ENCODE measurements at regions not wholly inside any gene's neighbourhood (a gene's known extent, or its start where the extent isn't known, plus 50 kb on each side); places are given as distances from the start of the nearest gene placed in this dataset.

- ChIA-PET POLR2A (no interaction called here), CTCF (no interaction called here)
- FAIRE-seq (no peak), ATAC-seq (no peak), DNase-seq (ENCODE audit: low read depth in 1 of 2, low spot score in 1 of 2) (no peak)
- TF ChIP-seq, protein P1, sequence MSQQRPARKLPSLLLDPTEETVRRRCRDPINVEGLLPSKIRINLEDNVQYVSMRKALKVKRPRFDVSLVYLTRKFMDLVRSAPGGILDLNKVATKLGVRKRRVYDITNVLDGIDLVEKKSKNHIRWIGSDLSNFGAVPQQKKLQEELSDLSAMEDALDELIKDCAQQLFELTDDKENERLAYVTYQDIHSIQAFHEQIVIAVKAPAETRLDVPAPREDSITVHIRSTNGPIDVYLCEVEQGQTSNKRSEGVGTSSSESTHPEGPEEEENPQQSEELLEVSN (IDR thresholded peaks at IDR 0.05; ENCODE audit: borderline replicate concordance, low read depth): no peak
- TF ChIP-seq MYC (IDR thresholded peaks at IDR 0.05; ENCODE audit: borderline replicate concordance, low read length) (no peak), POLR2AphosphoS2 (conservative IDR thresholded peaks at IDR 0.05; ENCODE audit: low read length) (no peak), RNF2 (IDR thresholded peaks at IDR 0.05; ENCODE audit: borderline replicate concordance, low read depth) (no peak), CBX8 (IDR thresholded peaks at IDR 0.05) (no peak)
- no peak overlapping the region for H3K4me2 ChIP-seq
- no peak overlapping the region for H3K4me3 ChIP-seq
- WGBS (ENCODE audit: missing lambda C conversion rate): 94% methylated on average over 4 of the region's 4 CpGs
- H3K9me3 ChIP-seq: no peaks in the 10 kb centered on the region
- no peak overlapping the region for H3K27ac ChIP-seq
- H3K4me1 ChIP-seq: no peaks in the 10 kb centered on the region
Measured at GRCh38 chr2:173706936-173707335, 258.2 kb downstream of the SP3 start.

- POLR2A ChIA-PET: no interaction called here
- 72% methylated on average over 5 of the region's 5 CpGs for WGBS (ENCODE audit: missing lambda C conversion rate)
- ATAC-seq: no peak
- CTCF ChIA-PET: no interaction called here
- H3K27ac ChIP-seq: no peak overlapping the region
- DNase-seq (ENCODE audit: low read depth in 1 of 2, low spot score in 1 of 2): no peak
- H3K4me1 ChIP-seq: no peaks in the 10 kb centered on the region
- TF ChIP-seq SREBF2 (IDR thresholded peaks at IDR 0.05) (no peak), MAFK (IDR thresholded peaks at IDR 0.05; ENCODE audit: partially characterized antibody) (no peak), TP53 (CRISPR knock-in tag; IDR thresholded peaks at IDR 0.05) (no peak), ESRRA (IDR thresholded peaks at IDR 0.05; ENCODE audit: borderline replicate concordance, low read length) (no peak), MYC (IDR thresholded peaks at IDR 0.05; ENCODE audit: borderline replicate concordance, low read length) (no peak), BCL3 (IDR thresholded peaks at IDR 0.05) (no peak), EHF (CRISPR knock-in tag; IDR thresholded peaks at IDR 0.05) (no peak), EP300 (IDR thresholded peaks at IDR 0.05) (no peak), PHF8 (IDR thresholded peaks at IDR 0.05; ENCODE audit: borderline replicate concordance, low read depth) (no peak)
- TF ChIP-seq, protein P2, sequence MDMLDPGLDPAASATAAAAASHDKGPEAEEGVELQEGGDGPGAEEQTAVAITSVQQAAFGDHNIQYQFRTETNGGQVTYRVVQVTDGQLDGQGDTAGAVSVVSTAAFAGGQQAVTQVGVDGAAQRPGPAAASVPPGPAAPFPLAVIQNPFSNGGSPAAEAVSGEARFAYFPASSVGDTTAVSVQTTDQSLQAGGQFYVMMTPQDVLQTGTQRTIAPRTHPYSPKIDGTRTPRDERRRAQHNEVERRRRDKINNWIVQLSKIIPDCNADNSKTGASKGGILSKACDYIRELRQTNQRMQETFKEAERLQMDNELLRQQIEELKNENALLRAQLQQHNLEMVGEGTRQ (IDR thresholded peaks at IDR 0.05): no peak
- no peak overlapping the region for H3K4me3 ChIP-seq
- H3K4me2 ChIP-seq: no peak overlapping the region
- FAIRE-seq: no peak
- H3K9me3 ChIP-seq: no peaks in the 10 kb centered on the region
Measured at GRCh38 chr2:173708806-173709205, 256.4 kb downstream of the SP3 start.

DNA sequence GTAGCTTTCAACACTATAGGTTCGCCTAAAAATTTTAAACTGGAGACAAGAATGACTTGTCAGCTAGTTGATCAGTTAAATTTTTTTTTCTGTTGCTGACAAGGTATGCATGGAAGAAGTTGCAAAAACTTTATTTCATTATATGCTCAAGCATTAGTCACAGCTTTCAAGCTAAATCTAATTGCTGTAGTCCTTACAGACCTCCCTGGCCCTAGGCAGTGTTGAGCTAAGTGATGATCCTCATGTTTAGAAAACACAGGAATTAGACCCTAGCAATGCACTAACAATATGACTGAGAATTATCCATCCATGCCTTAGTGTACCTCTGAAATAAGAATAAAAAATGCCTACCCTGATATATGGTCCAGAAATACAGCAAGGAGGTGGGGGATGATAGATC lies 253.4 kb downstream of the SP3 start:
- TF ChIP-seq JUN (IDR thresholded peaks at IDR 0.05): no peak
- Histone ChIP-seq H3K4me2 (no peak overlapping the region), H3K4me3 (no peak overlapping the region), H3K27ac (no peak overlapping the region), H3K9me3 (no peaks in the 10 kb centered on the region), H3K4me1 (peaks cover 6% of the 10 kb centered on the region; the same call in 2 of the 3 replicates)
- FAIRE-seq (no peak), ATAC-seq (no peak), DNase-seq (ENCODE audit: low read depth in 1 of 2, low spot score in 1 of 2) (no peak)
- 76% methylated on average over 1 of the region's 1 CpG for WGBS (ENCODE audit: missing lambda C conversion rate)
- ChIA-PET CTCF (interaction anchor here (0.7 kb wide), 1 partner anchor 18 kb away, joined by 3 read pairs; no protein-coding TSS in a partner anchor), POLR2A (no interaction called here)

DNA sequence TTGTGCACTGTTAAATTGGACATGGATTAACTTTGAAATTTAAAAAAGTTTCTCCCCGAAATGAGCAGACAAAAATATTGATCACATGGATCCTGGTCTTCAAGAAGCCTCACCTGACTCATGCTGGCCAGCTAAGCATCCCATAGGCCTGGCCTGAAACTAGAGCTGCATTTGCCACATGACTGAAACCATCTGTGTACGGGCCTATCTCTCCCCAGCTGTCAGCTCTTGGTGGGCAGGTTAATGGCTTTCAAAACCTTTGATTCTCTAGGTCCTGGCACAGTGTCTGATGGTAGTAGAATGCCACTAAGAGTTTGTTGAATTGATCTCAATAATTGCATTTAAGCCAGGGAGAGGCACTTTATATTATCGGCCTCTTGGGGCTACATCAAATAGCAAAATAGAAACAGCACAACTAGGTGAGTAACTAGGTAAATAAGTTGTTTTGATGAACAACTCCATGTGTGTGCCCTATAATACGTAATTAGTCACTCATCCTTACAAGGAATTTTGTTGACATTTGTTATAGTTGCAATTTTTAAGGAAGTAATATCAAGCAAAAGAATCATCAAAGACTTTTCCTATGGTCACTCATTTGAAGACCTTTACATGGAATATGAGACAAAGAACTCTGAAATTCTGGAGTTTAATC lies 251.1 kb downstream of the SP3 start:
- Histone ChIP-seq H3K9me3 (no peaks in the 10 kb centered on the region), H3K4me3 (no peak overlapping the region), H3K4me1 (peaks cover 6% of the 10 kb centered on the region; the same call in 2 of the 3 replicates), H3K4me2 (no peak overlapping the region), H3K27ac (no peak overlapping the region)
- CTCF ChIA-PET: no interaction called here
- POLR2A ChIA-PET: no interaction called here
- DNase-seq (ENCODE audit: low read depth in 1 of 2, low spot score in 1 of 2): no peak
- 54% methylated on average over 4 of the region's 4 CpGs for WGBS (ENCODE audit: missing lambda C conversion rate)
- FAIRE-seq: no peak
- no peak for ATAC-seq
- TF ChIP-seq ZSCAN20 (CRISPR knock-in tag; IDR thresholded peaks at IDR 0.05): no peak
- TF ChIP-seq RFX5 (IDR thresholded peaks at IDR 0.05): no peak
- TF ChIP-seq RCOR1 (IDR thresholded peaks at IDR 0.05; ENCODE audit: low read depth, low read length): no peak
- TF ChIP-seq, protein P3, sequence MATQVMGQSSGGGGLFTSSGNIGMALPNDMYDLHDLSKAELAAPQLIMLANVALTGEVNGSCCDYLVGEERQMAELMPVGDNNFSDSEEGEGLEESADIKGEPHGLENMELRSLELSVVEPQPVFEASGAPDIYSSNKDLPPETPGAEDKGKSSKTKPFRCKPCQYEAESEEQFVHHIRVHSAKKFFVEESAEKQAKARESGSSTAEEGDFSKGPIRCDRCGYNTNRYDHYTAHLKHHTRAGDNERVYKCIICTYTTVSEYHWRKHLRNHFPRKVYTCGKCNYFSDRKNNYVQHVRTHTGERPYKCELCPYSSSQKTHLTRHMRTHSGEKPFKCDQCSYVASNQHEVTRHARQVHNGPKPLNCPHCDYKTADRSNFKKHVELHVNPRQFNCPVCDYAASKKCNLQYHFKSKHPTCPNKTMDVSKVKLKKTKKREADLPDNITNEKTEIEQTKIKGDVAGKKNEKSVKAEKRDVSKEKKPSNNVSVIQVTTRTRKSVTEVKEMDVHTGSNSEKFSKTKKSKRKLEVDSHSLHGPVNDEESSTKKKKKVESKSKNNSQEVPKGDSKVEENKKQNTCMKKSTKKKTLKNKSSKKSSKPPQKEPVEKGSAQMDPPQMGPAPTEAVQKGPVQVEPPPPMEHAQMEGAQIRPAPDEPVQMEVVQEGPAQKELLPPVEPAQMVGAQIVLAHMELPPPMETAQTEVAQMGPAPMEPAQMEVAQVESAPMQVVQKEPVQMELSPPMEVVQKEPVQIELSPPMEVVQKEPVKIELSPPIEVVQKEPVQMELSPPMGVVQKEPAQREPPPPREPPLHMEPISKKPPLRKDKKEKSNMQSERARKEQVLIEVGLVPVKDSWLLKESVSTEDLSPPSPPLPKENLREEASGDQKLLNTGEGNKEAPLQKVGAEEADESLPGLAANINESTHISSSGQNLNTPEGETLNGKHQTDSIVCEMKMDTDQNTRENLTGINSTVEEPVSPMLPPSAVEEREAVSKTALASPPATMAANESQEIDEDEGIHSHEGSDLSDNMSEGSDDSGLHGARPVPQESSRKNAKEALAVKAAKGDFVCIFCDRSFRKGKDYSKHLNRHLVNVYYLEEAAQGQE (IDR thresholded peaks at IDR 0.05): no peak
- TF ChIP-seq JUNB (IDR thresholded peaks at IDR 0.05): no peak
- TF ChIP-seq KDM1A (IDR thresholded peaks at IDR 0.05; ENCODE audit: low read depth): no peak
- TF ChIP-seq BCL3 (IDR thresholded peaks at IDR 0.05): no peak
- TF ChIP-seq, protein P2 (IDR thresholded peaks at IDR 0.05): no peak

Measured in A549 (cell line).